ENCODE measurements at regions not wholly inside any gene's neighbourhood (a gene's known extent, or its start where the extent isn't known, plus 50 kb on each side); places are given as distances from the start of the nearest gene placed in this dataset.

DNA sequence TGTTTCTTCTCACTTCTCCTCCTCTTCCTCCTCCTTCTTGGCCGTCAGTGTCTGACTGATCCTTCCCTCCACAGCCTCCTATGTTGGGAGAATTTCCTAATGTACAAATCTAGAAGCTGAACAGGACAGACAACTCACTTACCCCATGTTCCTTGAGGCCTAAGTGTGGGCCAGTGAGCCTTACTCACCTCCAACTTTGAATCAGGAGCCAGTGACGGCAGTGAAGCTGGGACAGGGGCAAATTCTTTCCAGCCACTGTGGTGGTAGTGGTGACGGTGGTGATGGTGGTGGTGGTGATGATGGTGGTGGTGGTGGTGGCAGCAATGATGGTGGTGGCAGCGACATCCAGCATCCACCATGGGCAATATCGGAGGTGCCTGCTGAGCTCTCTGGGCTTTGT lies 166.3 kb downstream of the FAM43A start:
- Histone ChIP-seq H3K79me2 (replicated peaks; ENCODE audit: insufficient read depth, low read length) (no peaks in the 10 kb centered on the region), H3K4me3 (ENCODE audit: low read length) (no peak overlapping the region), H3K27ac (ENCODE audit: low read length) (no peak overlapping the region), H4K20me1 (ENCODE audit: insufficient read depth) (no peaks in the 10 kb centered on the region), H3F3A (ENCODE audit: insufficient read depth, low read length, poor library complexity, severe bottlenecking) (no peaks in the 10 kb centered on the region), H3K9me2 (ENCODE audit: insufficient read depth, low read length) (no peaks in the 10 kb centered on the region), H3K9ac (ENCODE audit: low read length) (no peak overlapping the region), H3K36me3 (ENCODE audit: insufficient read depth, low read length) (no peaks in the 10 kb centered on the region), H2AFZ (ENCODE audit: low read depth, low read length) (no peak overlapping the region), H3K4me2 (ENCODE audit: low read length) (no peak overlapping the region), H3K27me3 (ENCODE audit: insufficient read depth, low read depth, low read length) (no peaks in the 10 kb centered on the region), H3K9me3 (ENCODE audit: low read length) (no peaks in the 10 kb centered on the region)
- TF ChIP-seq MXI1 (conservative IDR thresholded peaks at IDR 0.05; ENCODE audit: poor library complexity, severe bottlenecking), result no peak
- TF ChIP-seq, protein P1, sequence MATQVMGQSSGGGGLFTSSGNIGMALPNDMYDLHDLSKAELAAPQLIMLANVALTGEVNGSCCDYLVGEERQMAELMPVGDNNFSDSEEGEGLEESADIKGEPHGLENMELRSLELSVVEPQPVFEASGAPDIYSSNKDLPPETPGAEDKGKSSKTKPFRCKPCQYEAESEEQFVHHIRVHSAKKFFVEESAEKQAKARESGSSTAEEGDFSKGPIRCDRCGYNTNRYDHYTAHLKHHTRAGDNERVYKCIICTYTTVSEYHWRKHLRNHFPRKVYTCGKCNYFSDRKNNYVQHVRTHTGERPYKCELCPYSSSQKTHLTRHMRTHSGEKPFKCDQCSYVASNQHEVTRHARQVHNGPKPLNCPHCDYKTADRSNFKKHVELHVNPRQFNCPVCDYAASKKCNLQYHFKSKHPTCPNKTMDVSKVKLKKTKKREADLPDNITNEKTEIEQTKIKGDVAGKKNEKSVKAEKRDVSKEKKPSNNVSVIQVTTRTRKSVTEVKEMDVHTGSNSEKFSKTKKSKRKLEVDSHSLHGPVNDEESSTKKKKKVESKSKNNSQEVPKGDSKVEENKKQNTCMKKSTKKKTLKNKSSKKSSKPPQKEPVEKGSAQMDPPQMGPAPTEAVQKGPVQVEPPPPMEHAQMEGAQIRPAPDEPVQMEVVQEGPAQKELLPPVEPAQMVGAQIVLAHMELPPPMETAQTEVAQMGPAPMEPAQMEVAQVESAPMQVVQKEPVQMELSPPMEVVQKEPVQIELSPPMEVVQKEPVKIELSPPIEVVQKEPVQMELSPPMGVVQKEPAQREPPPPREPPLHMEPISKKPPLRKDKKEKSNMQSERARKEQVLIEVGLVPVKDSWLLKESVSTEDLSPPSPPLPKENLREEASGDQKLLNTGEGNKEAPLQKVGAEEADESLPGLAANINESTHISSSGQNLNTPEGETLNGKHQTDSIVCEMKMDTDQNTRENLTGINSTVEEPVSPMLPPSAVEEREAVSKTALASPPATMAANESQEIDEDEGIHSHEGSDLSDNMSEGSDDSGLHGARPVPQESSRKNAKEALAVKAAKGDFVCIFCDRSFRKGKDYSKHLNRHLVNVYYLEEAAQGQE (IDR thresholded peaks at IDR 0.05; ENCODE audit: borderline replicate concordance), result no peak
- TF ChIP-seq EZH2 (IDR thresholded peaks at IDR 0.05; ENCODE audit: borderline replicate concordance, insufficient read depth, low read length, poor library complexity, severe bottlenecking), result no peak
- TF ChIP-seq SMC3 (conservative IDR thresholded peaks at IDR 0.05; ENCODE audit: poor library complexity), result no peak
- TF ChIP-seq, protein P2, sequence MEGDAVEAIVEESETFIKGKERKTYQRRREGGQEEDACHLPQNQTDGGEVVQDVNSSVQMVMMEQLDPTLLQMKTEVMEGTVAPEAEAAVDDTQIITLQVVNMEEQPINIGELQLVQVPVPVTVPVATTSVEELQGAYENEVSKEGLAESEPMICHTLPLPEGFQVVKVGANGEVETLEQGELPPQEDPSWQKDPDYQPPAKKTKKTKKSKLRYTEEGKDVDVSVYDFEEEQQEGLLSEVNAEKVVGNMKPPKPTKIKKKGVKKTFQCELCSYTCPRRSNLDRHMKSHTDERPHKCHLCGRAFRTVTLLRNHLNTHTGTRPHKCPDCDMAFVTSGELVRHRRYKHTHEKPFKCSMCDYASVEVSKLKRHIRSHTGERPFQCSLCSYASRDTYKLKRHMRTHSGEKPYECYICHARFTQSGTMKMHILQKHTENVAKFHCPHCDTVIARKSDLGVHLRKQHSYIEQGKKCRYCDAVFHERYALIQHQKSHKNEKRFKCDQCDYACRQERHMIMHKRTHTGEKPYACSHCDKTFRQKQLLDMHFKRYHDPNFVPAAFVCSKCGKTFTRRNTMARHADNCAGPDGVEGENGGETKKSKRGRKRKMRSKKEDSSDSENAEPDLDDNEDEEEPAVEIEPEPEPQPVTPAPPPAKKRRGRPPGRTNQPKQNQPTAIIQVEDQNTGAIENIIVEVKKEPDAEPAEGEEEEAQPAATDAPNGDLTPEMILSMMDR (IDR thresholded peaks at IDR 0.05; ENCODE audit: poor library complexity, severe bottlenecking), result no peak
- no peak for TF ChIP-seq TAF1 (IDR thresholded peaks at IDR 0.05; ENCODE audit: low read depth)
- TF ChIP-seq POLR2AphosphoS5 (IDR thresholded peaks at IDR 0.05), result no peak

DNA sequence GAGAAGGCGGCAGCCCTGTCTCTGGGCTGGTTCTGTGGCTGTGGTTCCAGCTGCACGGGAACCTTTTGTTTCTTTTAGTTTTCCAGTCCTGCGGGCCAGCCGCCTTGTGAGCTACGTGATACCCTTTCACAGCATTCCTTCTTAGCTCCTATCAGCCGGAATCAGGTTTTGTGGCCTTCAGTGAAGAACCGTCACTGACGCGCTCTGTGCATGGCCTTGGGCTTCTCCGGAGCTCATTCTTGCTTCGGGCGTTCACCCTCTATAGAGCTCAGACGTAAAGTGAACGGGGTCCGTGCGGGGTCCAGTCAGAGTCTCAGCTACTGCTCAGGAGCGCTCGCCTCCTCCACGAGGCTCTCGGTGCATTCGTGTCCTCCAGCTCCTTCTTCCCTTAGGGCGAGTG lies 166.7 kb downstream of the FAM43A start:
- no peak overlapping the region for H3K9ac ChIP-seq (ENCODE audit: low read length)
- H3F3A ChIP-seq (ENCODE audit: insufficient read depth, low read length, poor library complexity, severe bottlenecking), result no peaks in the 10 kb centered on the region
- no peaks in the 10 kb centered on the region for H3K9me3 ChIP-seq (ENCODE audit: low read length)
- H3K9me2 ChIP-seq (ENCODE audit: insufficient read depth, low read length), result no peaks in the 10 kb centered on the region
- no peaks in the 10 kb centered on the region for H3K36me3 ChIP-seq (ENCODE audit: insufficient read depth, low read length)
- no peaks in the 10 kb centered on the region for H4K20me1 ChIP-seq (ENCODE audit: insufficient read depth)
- H3K79me2 ChIP-seq (replicated peaks; ENCODE audit: insufficient read depth, low read length), result no peaks in the 10 kb centered on the region
- TF ChIP-seq TAF1 (IDR thresholded peaks at IDR 0.05; ENCODE audit: low read depth) (no peak), MXI1 (conservative IDR thresholded peaks at IDR 0.05; ENCODE audit: poor library complexity, severe bottlenecking) (no peak), EP300 (conservative IDR thresholded peaks at IDR 0.05; ENCODE audit: poor library complexity, severe bottlenecking) (no peak), SMC3 (conservative IDR thresholded peaks at IDR 0.05; ENCODE audit: poor library complexity) (no peak), EZH2 (IDR thresholded peaks at IDR 0.05; ENCODE audit: borderline replicate concordance, insufficient read depth, low read length, poor library complexity, severe bottlenecking) (no peak), POLR2AphosphoS5 (IDR thresholded peaks at IDR 0.05) (no peak)
- TF ChIP-seq, protein P2 (IDR thresholded peaks at IDR 0.05; ENCODE audit: poor library complexity, severe bottlenecking), result no peak
- TF ChIP-seq, protein P1 (IDR thresholded peaks at IDR 0.05; ENCODE audit: borderline replicate concordance), result no peak
- no peak overlapping the region for H3K4me3 ChIP-seq (ENCODE audit: low read length)
- H3K27ac ChIP-seq (ENCODE audit: low read length), result no peak overlapping the region
- H3K27me3 ChIP-seq (ENCODE audit: insufficient read depth, low read depth, low read length), result no peaks in the 10 kb centered on the region
- H2AFZ ChIP-seq (ENCODE audit: low read depth, low read length), result no peak overlapping the region
- H3K4me2 ChIP-seq (ENCODE audit: low read length), result no peak overlapping the region
